Adrenal gland (tissue), 5 donors: ENCODE measurements at regions not wholly inside any gene's neighbourhood (a gene's known extent, or its start where the extent isn't known, plus 50 kb on each side); places are given as distances from the start of the nearest gene placed in this dataset.

Source experiments
- CTCF ChIP-seq, 6 experiments: fragments of 450-650 bp in 4 of 6; fragments of 200-600 bp in 2 of 6; sonication (generic) in 1 of 6; IDR thresholded peaks; 1 replicate in 5 of 6; 2 replicates in 1 of 6; pipeline versions ENCODE4 v1.5.1 to v1.8.0; 2016 to 2021; ENCODE audit warnings: antibody characterized with exemption in 6 of 6, mild to moderate bottlenecking in 2 of 6, moderate library complexity in 1 of 6
- POLR2A ChIP-seq, 2 donors: fragments of 450-650 bp; IDR thresholded peaks; one replicate each; pipeline ENCODE4 v1.6.1; 2017; ENCODE audit warnings: antibody characterized with exemption in 2 of 2, mild to moderate bottlenecking in 2 of 2, moderate library complexity in 1 of 2
- donor health status: DM: no; HTN: no; CAD: no.

DNA sequence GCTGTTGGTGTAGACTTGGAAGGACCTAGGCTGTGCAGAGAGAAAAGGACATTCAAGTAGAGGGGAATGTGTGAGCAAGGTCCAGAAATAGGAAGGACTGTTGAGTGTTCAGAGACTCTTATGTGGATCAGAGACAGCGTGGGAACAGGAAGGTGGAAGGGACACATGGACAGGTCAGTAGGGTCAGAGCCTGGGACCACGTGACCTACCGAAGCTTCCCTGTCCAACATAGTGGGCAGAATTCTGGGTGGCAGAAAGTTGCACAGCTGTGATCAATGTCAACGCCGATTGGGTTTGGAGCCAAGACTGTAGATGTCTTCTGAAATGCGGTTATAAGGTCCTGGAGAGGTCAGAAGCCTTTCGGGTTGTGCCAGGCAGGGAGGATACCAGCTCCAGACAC is 195.9 kb upstream of the MKI67 start:
- TF ChIP-seq CTCF (IDR thresholded peaks at IDR 0.05) (no peak), POLR2A (IDR thresholded peaks at IDR 0.05) (no peak)
